ENCODE measurements at regions not wholly inside any gene's neighbourhood (a gene's known extent, or its start where the extent isn't known, plus 50 kb on each side); places are given as distances from the start of the nearest gene placed in this dataset.

GRCh38 chr3:78015856-78016255 lies 976.0 kb downstream of the ROBO2 start:
- H3K79me1 ChIP-seq (ENCODE audit: low read length) = no peaks in the 10 kb centered on the region
- no peak overlapping the region for H2BK12ac ChIP-seq (ENCODE audit: low read length)
- H3K4me1 ChIP-seq (ENCODE audit: control insufficient read depth in 1 of 2, insufficient read depth in 2 of 2, low read length in 2 of 2) = no peaks in the 10 kb centered on the region
- H2BK5ac ChIP-seq (ENCODE audit: low read depth, low read length, poor library complexity) = no peak overlapping the region
- no peak overlapping the region for H3K23ac ChIP-seq (ENCODE audit: low read length)
- H2AK5ac ChIP-seq (ENCODE audit: low read length) = no peak overlapping the region
- H4K91ac ChIP-seq (ENCODE audit: low read depth, low read length) = no peak overlapping the region
- no peak overlapping the region for H4K8ac ChIP-seq (ENCODE audit: low read depth, low read length)
- H3K18ac ChIP-seq (ENCODE audit: low read length) = no peak overlapping the region
- no peak overlapping the region for H2AFZ ChIP-seq (ENCODE audit: insufficient read depth, low read length, poor library complexity)
- H4K12ac ChIP-seq (ENCODE audit: low read depth, low read length) = no peak overlapping the region
- no peaks in the 10 kb centered on the region for H3K9me3 ChIP-seq (ENCODE audit: insufficient read depth, low read depth, low read length)
- H3K36me3 ChIP-seq (ENCODE audit: control insufficient read depth in 1 of 2, insufficient read depth in 2 of 2, low read length in 2 of 2) = no peaks in the 10 kb centered on the region
- H3K27me3 ChIP-seq (ENCODE audit: insufficient read depth, low read length) = no peaks in the 10 kb centered on the region
- H3K27ac ChIP-seq (ENCODE audit: low read depth, low read length) = no peak overlapping the region
- H3K4me3 ChIP-seq (ENCODE audit: low read depth, low read length) = no peak overlapping the region
- no peak overlapping the region for H3K14ac ChIP-seq (ENCODE audit: low read length)
- H2BK120ac ChIP-seq (ENCODE audit: insufficient read depth, low read length, poor library complexity) = no peak overlapping the region
- H3K9ac ChIP-seq (ENCODE audit: low read length) = no peak overlapping the region
- no peak overlapping the region for H3K4ac ChIP-seq (ENCODE audit: low read depth, low read length)
- no peak overlapping the region for H3K4me2 ChIP-seq (ENCODE audit: low read length)
- WGBS (ENCODE audit: extremely low coverage, insufficient coverage, insufficient read length) = no CpG with 5 or more reads among the region's 1 CpG
- DNase-seq = no peak
- no peaks in the 10 kb centered on the region for H3K79me2 ChIP-seq (ENCODE audit: control insufficient read depth, insufficient read depth, low read length, poor library complexity)

GRCh38 chr3:78021710-78022109 lies 981.8 kb downstream of the ROBO2 start:
- no peak overlapping the region for H3K14ac ChIP-seq (ENCODE audit: low read length)
- no peak overlapping the region for H3K4me3 ChIP-seq (ENCODE audit: low read depth, low read length)
- H3K27ac ChIP-seq (ENCODE audit: low read depth, low read length) = no peak overlapping the region
- H2BK12ac ChIP-seq (ENCODE audit: low read length) = no peak overlapping the region
- H3K79me2 ChIP-seq (ENCODE audit: control insufficient read depth, insufficient read depth, low read length, poor library complexity) = no peaks in the 10 kb centered on the region
- no peak overlapping the region for H3K23ac ChIP-seq (ENCODE audit: low read length)
- H3K79me1 ChIP-seq (ENCODE audit: low read length) = no peaks in the 10 kb centered on the region
- no peak for DNase-seq
- no peaks in the 10 kb centered on the region for H3K36me3 ChIP-seq (ENCODE audit: control insufficient read depth in 1 of 2, insufficient read depth in 2 of 2, low read length in 2 of 2)
- H3K4me2 ChIP-seq (ENCODE audit: low read length) = no peak overlapping the region
- H2BK120ac ChIP-seq (ENCODE audit: insufficient read depth, low read length, poor library complexity) = no peak overlapping the region
- no peak overlapping the region for H4K12ac ChIP-seq (ENCODE audit: low read depth, low read length)
- no CpG with 5 or more reads among the region's 3 CpGs for WGBS (ENCODE audit: extremely low coverage, insufficient coverage, insufficient read length)
- no peaks in the 10 kb centered on the region for H3K4me1 ChIP-seq (ENCODE audit: control insufficient read depth in 1 of 2, insufficient read depth in 2 of 2, low read length in 2 of 2)
- H4K8ac ChIP-seq (ENCODE audit: low read depth, low read length) = no peak overlapping the region
- H2AK5ac ChIP-seq (ENCODE audit: low read length) = no peak overlapping the region
- no peak overlapping the region for H3K9ac ChIP-seq (ENCODE audit: low read length)
- no peaks in the 10 kb centered on the region for H3K9me3 ChIP-seq (ENCODE audit: insufficient read depth, low read depth, low read length)
- H2BK5ac ChIP-seq (ENCODE audit: low read depth, low read length, poor library complexity) = no peak overlapping the region
- no peak overlapping the region for H4K91ac ChIP-seq (ENCODE audit: low read depth, low read length)
- H3K27me3 ChIP-seq (ENCODE audit: insufficient read depth, low read length) = no peaks in the 10 kb centered on the region
- H3K4ac ChIP-seq (ENCODE audit: low read depth, low read length) = no peak overlapping the region
- no peak overlapping the region for H2AFZ ChIP-seq (ENCODE audit: insufficient read depth, low read length, poor library complexity)
- H3K18ac ChIP-seq (ENCODE audit: low read length) = no peak overlapping the region

DNA sequence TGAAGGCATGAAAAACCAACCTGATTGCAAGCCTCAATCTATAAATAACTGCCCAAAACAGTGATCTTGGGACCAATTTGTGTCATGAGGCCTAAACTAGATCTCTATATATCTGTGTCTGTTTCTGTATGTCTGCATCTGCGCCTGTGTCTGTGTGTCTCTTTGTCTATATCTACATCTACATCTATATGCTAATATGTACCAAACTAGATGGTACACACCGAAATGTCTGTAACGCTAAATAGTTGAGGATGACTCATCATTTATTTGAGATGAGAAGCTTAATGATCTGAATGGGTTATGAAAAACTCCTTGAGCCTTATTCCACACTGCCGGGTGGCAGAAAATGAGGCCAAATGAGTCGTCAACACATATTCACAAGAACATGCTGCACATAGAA lies 982.3 kb downstream of the ROBO2 start:
- no peak overlapping the region for H3K18ac ChIP-seq (ENCODE audit: low read length)
- H4K8ac ChIP-seq (ENCODE audit: low read depth, low read length) = no peak overlapping the region
- no peaks in the 10 kb centered on the region for H3K79me2 ChIP-seq (ENCODE audit: control insufficient read depth, insufficient read depth, low read length, poor library complexity)
- H4K12ac ChIP-seq (ENCODE audit: low read depth, low read length) = no peak overlapping the region
- H2AFZ ChIP-seq (ENCODE audit: insufficient read depth, low read length, poor library complexity) = no peak overlapping the region
- H2BK120ac ChIP-seq (ENCODE audit: insufficient read depth, low read length, poor library complexity) = no peak overlapping the region
- no peak overlapping the region for H3K14ac ChIP-seq (ENCODE audit: low read length)
- no CpG with 5 or more reads among the region's 5 CpGs for WGBS (ENCODE audit: extremely low coverage, insufficient coverage, insufficient read length)
- H3K9ac ChIP-seq (ENCODE audit: low read length) = no peak overlapping the region
- no peak overlapping the region for H2BK5ac ChIP-seq (ENCODE audit: low read depth, low read length, poor library complexity)
- no peak overlapping the region for H3K4me3 ChIP-seq (ENCODE audit: low read depth, low read length)
- H3K4me2 ChIP-seq (ENCODE audit: low read length) = no peak overlapping the region
- no peaks in the 10 kb centered on the region for H3K27me3 ChIP-seq (ENCODE audit: insufficient read depth, low read length)
- H3K27ac ChIP-seq (ENCODE audit: low read depth, low read length) = no peak overlapping the region
- no peaks in the 10 kb centered on the region for H3K36me3 ChIP-seq (ENCODE audit: control insufficient read depth in 1 of 2, insufficient read depth in 2 of 2, low read length in 2 of 2)
- H3K23ac ChIP-seq (ENCODE audit: low read length) = no peak overlapping the region
- no peaks in the 10 kb centered on the region for H3K9me3 ChIP-seq (ENCODE audit: insufficient read depth, low read depth, low read length)
- no peak overlapping the region for H4K91ac ChIP-seq (ENCODE audit: low read depth, low read length)
- H3K79me1 ChIP-seq (ENCODE audit: low read length) = no peaks in the 10 kb centered on the region
- H2BK12ac ChIP-seq (ENCODE audit: low read length) = no peak overlapping the region
- no peak overlapping the region for H2AK5ac ChIP-seq (ENCODE audit: low read length)
- H3K4ac ChIP-seq (ENCODE audit: low read depth, low read length) = no peak overlapping the region
- no peak for DNase-seq
- no peaks in the 10 kb centered on the region for H3K4me1 ChIP-seq (ENCODE audit: control insufficient read depth in 1 of 2, insufficient read depth in 2 of 2, low read length in 2 of 2)

DNA sequence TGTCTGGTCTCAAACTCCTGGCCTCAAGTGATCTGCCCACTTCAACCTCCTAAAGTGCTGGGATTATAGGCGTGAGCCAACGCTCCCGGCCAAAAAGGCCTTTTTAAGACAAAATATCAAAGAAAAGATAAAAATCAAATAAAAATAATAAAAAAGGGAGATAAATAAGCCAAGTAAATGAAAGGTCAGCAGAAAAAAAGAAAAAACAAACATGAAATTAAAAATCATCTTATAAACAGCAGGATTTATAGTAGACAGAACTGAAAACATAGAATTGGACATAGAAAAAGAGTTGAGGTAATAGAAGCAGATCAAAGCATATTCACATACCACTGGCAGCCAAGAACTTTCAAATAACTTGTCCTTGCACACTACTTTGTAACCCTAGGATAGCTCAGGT lies 983.4 kb downstream of the ROBO2 start:
- H3K27ac ChIP-seq (ENCODE audit: low read depth, low read length) = no peak overlapping the region
- H2BK12ac ChIP-seq (ENCODE audit: low read length) = no peak overlapping the region
- H3K23ac ChIP-seq (ENCODE audit: low read length) = no peak overlapping the region
- H2AFZ ChIP-seq (ENCODE audit: insufficient read depth, low read length, poor library complexity) = no peak overlapping the region
- no peaks in the 10 kb centered on the region for H3K79me2 ChIP-seq (ENCODE audit: control insufficient read depth, insufficient read depth, low read length, poor library complexity)
- no CpG with 5 or more reads among the region's 3 CpGs for WGBS (ENCODE audit: extremely low coverage, insufficient coverage, insufficient read length)
- no peaks in the 10 kb centered on the region for H3K79me1 ChIP-seq (ENCODE audit: low read length)
- H2AK5ac ChIP-seq (ENCODE audit: low read length) = no peak overlapping the region
- H3K14ac ChIP-seq (ENCODE audit: low read length) = no peak overlapping the region
- no peak overlapping the region for H3K18ac ChIP-seq (ENCODE audit: low read length)
- DNase-seq = no peak
- no peak overlapping the region for H4K12ac ChIP-seq (ENCODE audit: low read depth, low read length)
- no peak overlapping the region for H4K8ac ChIP-seq (ENCODE audit: low read depth, low read length)
- H3K4me1 ChIP-seq (ENCODE audit: control insufficient read depth in 1 of 2, insufficient read depth in 2 of 2, low read length in 2 of 2) = no peaks in the 10 kb centered on the region
- H3K4me2 ChIP-seq (ENCODE audit: low read length) = no peak overlapping the region
- no peaks in the 10 kb centered on the region for H3K27me3 ChIP-seq (ENCODE audit: insufficient read depth, low read length)
- no peak overlapping the region for H4K91ac ChIP-seq (ENCODE audit: low read depth, low read length)
- H2BK120ac ChIP-seq (ENCODE audit: insufficient read depth, low read length, poor library complexity) = no peak overlapping the region
- no peak overlapping the region for H3K9ac ChIP-seq (ENCODE audit: low read length)
- H3K36me3 ChIP-seq (ENCODE audit: control insufficient read depth in 1 of 2, insufficient read depth in 2 of 2, low read length in 2 of 2) = no peaks in the 10 kb centered on the region
- no peak overlapping the region for H3K4ac ChIP-seq (ENCODE audit: low read depth, low read length)
- H3K9me3 ChIP-seq (ENCODE audit: insufficient read depth, low read depth, low read length) = no peaks in the 10 kb centered on the region
- H2BK5ac ChIP-seq (ENCODE audit: low read depth, low read length, poor library complexity) = no peak overlapping the region
- no peak overlapping the region for H3K4me3 ChIP-seq (ENCODE audit: low read depth, low read length)
